ENCODE measurements at regions not wholly inside any gene's neighbourhood (a gene's known extent, or its start where the extent isn't known, plus 50 kb on each side); places are given as distances from the start of the nearest gene placed in this dataset.

DNA sequence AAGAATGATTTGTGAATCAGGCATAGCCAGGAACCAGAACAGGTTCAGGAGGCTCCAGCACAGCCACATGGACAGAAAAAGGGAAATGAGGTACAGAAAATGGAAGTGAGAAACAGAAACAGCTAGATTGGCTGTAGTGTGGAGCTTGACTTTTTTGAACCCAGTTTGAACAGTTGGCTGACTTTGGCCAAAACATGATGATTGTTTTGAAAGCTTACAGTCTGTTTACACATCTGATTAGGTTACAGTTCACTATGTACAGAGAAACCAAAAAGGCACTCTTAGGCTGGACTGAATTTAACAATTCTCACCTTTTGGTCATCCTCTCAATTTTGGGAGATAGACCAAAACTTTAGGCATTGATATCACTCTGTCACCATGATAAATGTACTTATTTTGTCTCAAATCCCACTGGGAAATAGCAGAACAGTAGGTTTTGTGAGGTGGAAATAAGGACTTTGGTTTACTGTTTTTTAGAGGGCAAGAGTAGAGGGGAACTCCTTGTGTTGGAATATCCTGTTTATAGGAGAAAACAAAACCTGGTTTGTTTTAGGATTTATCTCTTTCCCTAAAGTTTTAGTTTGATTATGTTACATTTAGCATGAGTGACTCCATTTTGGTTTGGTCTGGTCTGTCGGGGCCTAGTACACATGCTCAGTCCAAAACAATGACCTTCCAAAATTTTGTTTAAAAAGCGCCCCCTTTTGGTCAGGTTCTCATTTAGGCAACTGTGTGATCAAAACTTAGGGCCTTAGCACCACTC, 123.1 kb downstream of the OLIG3 start:
- Histone ChIP-seq H3K27ac (ENCODE audit: low read depth, low read length) (no peak overlapping the region), H3K4me1 (ENCODE audit: control insufficient read depth, insufficient read depth, low read length, unreplicated experiment) (no peaks in the 10 kb centered on the region), H3K27me3 (ENCODE audit: insufficient read depth, low read length) (no peaks in the 10 kb centered on the region), H3K36me3 (ENCODE audit: insufficient read depth, low read length) (no peaks in the 10 kb centered on the region), H3K79me2 (ENCODE audit: control insufficient read depth, insufficient read depth, low read length, unreplicated experiment) (no peaks in the 10 kb centered on the region), H2AFZ (ENCODE audit: low read length, unreplicated experiment) (no peak overlapping the region), H3K4me3 (ENCODE audit: low read depth, low read length) (no peak overlapping the region)

DNA sequence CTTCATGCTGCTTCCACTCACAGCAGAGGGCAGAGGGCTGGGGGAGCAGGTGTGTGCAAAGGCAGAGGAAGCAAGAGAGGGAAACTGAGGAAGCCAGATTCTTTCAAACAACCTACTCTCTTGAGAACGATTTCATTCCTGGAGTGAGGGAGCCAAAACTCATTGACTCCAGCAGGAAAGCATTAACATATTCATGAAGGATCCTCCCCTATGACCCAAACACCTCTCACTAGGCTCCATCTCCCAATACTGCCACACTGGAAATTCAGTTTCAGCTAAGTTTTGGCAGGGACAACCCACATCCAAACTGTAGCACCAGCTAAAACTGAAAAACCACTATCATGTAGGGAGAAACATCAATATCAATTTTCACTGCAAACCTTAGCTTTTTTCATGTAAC, 125.1 kb downstream of the OLIG3 start:
- Histone ChIP-seq H3K4me3 (ENCODE audit: low read depth, low read length) (no peak overlapping the region), H3K27me3 (ENCODE audit: insufficient read depth, low read length) (no peaks in the 10 kb centered on the region), H2AFZ (ENCODE audit: low read length, unreplicated experiment) (no peak overlapping the region), H3K36me3 (ENCODE audit: insufficient read depth, low read length) (no peaks in the 10 kb centered on the region), H3K79me2 (ENCODE audit: control insufficient read depth, insufficient read depth, low read length, unreplicated experiment) (no peaks in the 10 kb centered on the region), H3K4me1 (ENCODE audit: control insufficient read depth, insufficient read depth, low read length, unreplicated experiment) (no peaks in the 10 kb centered on the region), H3K27ac (ENCODE audit: low read depth, low read length) (no peak overlapping the region)

DNA sequence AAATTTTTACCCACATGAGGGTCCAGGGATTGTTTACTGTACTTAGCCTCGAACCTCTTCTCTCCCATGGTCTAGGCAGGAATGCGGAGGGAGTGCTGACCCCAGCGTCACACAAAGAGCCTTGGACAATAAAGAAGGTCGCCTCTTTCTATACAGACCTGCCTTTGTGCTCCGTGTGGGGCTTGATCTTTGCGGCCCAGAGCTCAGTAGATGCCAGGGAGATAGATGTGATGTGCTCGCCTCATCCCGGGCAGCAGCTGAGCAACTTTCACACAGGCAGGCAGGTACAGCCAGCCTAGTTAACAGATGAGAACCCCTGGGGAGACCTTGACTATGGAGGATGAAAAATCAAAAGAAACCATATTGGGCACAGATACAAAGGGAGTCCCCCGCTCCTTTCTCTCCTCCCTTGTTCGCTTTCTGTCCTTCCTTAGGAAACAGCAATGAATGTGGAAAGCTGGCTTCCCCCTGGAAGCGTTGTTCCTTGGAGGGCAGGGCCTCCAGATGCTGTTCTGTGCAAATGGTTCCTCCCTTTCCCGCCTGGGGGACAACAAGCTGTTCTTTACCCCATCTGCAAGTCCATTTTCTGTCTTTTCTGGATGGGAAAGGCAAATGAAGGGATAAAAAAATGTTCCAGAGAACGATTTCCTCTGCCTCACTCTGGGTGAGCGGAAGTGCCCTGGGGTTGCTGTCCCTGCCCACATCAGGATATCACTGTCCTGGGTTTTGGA, 128.3 kb downstream of the OLIG3 start:
- Histone ChIP-seq H3K36me3 (ENCODE audit: insufficient read depth, low read length) (no peaks in the 10 kb centered on the region), H3K79me2 (ENCODE audit: control insufficient read depth, insufficient read depth, low read length, unreplicated experiment) (no peaks in the 10 kb centered on the region), H3K27me3 (ENCODE audit: insufficient read depth, low read length) (no peaks in the 10 kb centered on the region), H3K27ac (ENCODE audit: low read depth, low read length) (no peak overlapping the region), H3K4me1 (ENCODE audit: control insufficient read depth, insufficient read depth, low read length, unreplicated experiment) (no peaks in the 10 kb centered on the region), H2AFZ (ENCODE audit: low read length, unreplicated experiment) (no peak overlapping the region), H3K4me3 (ENCODE audit: low read depth, low read length) (no peak overlapping the region)

DNA sequence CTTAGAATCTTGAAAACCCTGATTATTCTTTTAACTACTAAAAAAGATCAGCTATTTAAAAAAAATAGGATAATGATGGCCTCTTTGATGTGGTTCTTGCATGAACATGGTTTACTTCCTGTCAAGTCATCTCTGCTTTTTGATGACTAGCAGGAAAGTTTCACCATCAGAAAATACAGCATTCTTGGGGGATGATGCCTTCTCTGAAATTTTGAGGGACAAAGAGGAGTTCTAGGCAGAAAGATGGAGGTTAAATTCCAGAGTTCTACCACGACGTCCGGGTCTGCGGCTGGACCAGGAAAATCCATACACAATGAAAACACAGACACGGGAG, 130.4 kb downstream of the OLIG3 start:
- Histone ChIP-seq H3K36me3 (ENCODE audit: insufficient read depth, low read length) (no peaks in the 10 kb centered on the region), H3K4me3 (ENCODE audit: low read depth, low read length) (no peak overlapping the region), H2AFZ (ENCODE audit: low read length, unreplicated experiment) (no peak overlapping the region), H3K27ac (ENCODE audit: low read depth, low read length) (no peak overlapping the region), H3K27me3 (ENCODE audit: insufficient read depth, low read length) (no peaks in the 10 kb centered on the region), H3K4me1 (ENCODE audit: control insufficient read depth, insufficient read depth, low read length, unreplicated experiment) (no peaks in the 10 kb centered on the region), H3K79me2 (ENCODE audit: control insufficient read depth, insufficient read depth, low read length, unreplicated experiment) (no peaks in the 10 kb centered on the region)

DNA sequence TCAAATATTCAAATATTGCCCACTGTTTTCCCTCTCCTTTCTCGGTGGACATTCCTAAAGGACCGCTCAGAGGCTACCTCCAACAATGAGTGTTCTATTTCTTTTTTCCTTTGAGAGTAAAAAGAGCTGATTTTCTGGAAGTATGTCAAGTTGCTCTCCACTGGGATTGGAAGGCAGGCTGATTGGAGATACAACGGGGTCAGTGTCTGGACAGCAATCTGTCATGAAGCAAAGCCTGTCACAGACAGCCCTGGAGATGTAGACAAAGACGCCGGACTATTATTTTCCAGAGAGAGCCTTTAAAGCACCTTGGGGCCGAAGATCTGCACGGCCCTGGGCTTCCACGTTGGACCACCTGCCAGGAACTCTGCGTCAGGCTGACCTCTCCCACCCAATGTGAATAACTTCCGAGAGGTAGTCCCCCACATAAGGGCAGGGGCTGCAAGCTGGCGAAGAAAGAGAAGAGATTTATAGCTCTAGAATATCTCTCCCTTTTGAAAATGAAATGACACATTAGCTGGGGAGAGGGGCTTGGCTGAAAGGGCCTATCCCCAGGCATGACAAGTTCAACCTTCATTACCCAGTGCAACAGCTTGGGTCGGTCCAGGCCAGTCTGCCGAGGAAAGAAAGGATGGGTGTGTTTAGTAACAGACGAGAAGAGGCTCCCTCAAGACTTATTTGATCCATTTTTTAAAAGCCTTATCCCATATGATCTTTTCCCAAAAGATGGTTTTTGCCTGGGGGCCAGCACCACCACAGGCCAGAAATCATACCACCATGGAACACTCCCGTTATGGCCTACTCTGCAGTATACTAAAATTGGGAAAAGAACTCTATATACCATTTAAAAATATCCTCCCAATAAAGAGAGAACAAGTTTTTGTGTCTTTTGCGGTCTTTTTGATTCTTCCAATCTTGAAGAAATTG, 131.1 kb downstream of the OLIG3 start:
- no peaks in the 10 kb centered on the region for H3K4me1 ChIP-seq (ENCODE audit: control insufficient read depth, insufficient read depth, low read length, unreplicated experiment)
- no peaks in the 10 kb centered on the region for H3K36me3 ChIP-seq (ENCODE audit: insufficient read depth, low read length)
- no peak overlapping the region for H3K27ac ChIP-seq (ENCODE audit: low read depth, low read length)
- H3K27me3 ChIP-seq (ENCODE audit: insufficient read depth, low read length) = no peaks in the 10 kb centered on the region
- H3K79me2 ChIP-seq (ENCODE audit: control insufficient read depth, insufficient read depth, low read length, unreplicated experiment) = no peaks in the 10 kb centered on the region
- no peak overlapping the region for H3K4me3 ChIP-seq (ENCODE audit: low read depth, low read length)
- no peak overlapping the region for H2AFZ ChIP-seq (ENCODE audit: low read length, unreplicated experiment)

DNA sequence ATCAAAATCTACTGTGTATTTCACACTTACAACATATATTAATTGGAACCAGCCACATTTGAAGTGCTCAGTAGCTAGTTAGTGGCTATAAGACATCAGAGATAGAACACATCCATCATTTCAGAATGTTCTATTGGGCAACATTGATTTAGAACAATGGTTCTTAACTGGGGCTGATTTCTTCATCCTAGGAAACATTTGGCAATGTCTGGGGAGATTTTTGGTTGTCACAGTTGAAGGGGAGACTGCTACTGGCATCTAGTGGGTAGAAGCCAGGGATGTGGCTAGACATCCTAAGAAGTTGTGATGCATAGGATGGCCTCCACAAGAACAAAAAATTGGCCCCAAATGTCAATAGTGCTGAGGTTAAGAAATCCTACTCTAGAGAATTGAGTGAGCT, 132.5 kb downstream of the OLIG3 start:
- Histone ChIP-seq H3K4me3 (ENCODE audit: low read depth, low read length) (no peak overlapping the region), H2AFZ (ENCODE audit: low read length, unreplicated experiment) (no peak overlapping the region), H3K4me1 (ENCODE audit: control insufficient read depth, insufficient read depth, low read length, unreplicated experiment) (no peaks in the 10 kb centered on the region), H3K36me3 (ENCODE audit: insufficient read depth, low read length) (no peaks in the 10 kb centered on the region), H3K27me3 (ENCODE audit: insufficient read depth, low read length) (no peaks in the 10 kb centered on the region), H3K79me2 (ENCODE audit: control insufficient read depth, insufficient read depth, low read length, unreplicated experiment) (no peaks in the 10 kb centered on the region), H3K27ac (ENCODE audit: low read depth, low read length) (no peak overlapping the region)

DNA sequence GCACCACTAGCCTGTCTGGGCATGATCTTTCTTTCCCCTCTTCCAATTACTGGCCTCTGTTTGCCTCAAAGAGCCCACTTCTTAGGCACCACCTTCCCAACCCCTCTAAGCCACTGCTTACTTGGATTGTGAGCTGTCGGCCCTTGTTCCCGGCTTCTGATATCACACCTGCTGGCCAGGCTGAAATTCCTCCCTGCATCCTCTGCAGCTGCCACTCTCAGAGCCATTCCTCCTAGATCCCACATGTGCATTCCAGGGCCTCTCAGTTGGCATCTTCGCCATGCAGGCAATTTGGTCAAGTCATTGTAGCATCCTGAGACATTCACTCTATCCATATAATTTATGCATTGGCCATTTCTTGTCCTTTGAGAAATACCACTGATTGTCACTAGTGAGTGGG, 135.9 kb downstream of the OLIG3 start:
- no peak overlapping the region for H2AFZ ChIP-seq (ENCODE audit: low read length, unreplicated experiment)
- no peak overlapping the region for H3K27ac ChIP-seq (ENCODE audit: low read depth, low read length)
- no peak overlapping the region for H3K4me3 ChIP-seq (ENCODE audit: low read depth, low read length)
- H3K79me2 ChIP-seq (ENCODE audit: control insufficient read depth, insufficient read depth, low read length, unreplicated experiment) = no peaks in the 10 kb centered on the region
- no peaks in the 10 kb centered on the region for H3K36me3 ChIP-seq (ENCODE audit: insufficient read depth, low read length)
- H3K27me3 ChIP-seq (ENCODE audit: insufficient read depth, low read length) = no peaks in the 10 kb centered on the region
- no peaks in the 10 kb centered on the region for H3K4me1 ChIP-seq (ENCODE audit: control insufficient read depth, insufficient read depth, low read length, unreplicated experiment)

DNA sequence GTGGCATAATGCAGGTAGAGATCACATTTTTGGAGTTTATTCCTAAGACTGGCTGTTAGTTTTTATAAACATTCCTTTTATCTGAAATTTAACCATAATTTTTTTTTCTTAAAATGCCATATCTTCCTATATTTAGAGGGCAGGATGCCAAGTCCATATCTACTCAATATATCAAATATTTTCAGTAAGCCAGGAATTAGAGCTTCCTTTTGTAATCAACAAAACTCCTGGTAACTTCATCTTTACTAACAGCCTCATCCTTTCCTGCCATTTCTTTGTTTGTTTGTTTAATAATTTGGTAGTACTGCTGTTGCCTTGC, 136.3 kb downstream of the OLIG3 start:
- Histone ChIP-seq H3K4me3 (ENCODE audit: low read depth, low read length) (no peak overlapping the region), H3K27me3 (ENCODE audit: insufficient read depth, low read length) (no peaks in the 10 kb centered on the region), H2AFZ (ENCODE audit: low read length, unreplicated experiment) (no peak overlapping the region), H3K27ac (ENCODE audit: low read depth, low read length) (no peak overlapping the region), H3K36me3 (ENCODE audit: insufficient read depth, low read length) (no peaks in the 10 kb centered on the region), H3K79me2 (ENCODE audit: control insufficient read depth, insufficient read depth, low read length, unreplicated experiment) (no peaks in the 10 kb centered on the region), H3K4me1 (ENCODE audit: control insufficient read depth, insufficient read depth, low read length, unreplicated experiment) (no peaks in the 10 kb centered on the region)

DNA sequence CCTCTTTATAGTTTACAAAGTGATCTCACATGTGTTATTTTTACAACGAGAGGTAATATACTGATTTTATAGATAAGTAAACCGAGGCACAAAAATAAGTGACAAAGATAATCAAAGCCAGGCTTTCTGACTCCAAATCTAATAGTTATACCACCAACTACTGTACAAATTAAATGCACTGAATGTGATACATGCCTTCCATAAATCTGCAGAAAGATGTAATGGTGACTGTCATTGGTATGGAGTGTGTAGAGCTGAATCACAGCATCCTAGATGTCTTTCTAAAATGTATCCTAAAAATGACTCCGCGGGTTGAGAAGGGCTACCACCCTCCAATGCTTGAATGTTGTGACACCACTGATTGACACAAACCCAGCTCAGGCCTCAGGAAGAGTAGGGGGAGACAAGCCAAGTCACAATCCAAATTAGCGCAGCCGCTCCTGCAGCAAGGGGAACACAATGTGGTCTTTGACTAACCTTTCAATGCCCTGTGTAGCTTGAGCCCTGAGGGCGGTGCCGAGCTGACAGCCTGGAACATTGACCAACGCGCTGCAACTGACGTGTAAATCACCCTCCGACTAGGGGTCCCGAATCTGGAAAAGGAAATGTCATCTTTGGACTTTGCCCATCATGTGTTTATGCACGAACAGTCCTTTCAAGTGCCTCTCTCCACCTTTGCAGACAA, 136.8 kb downstream of the OLIG3 start:
- H2AFZ ChIP-seq (ENCODE audit: low read length, unreplicated experiment) = no peak overlapping the region
- no peak overlapping the region for H3K27ac ChIP-seq (ENCODE audit: low read depth, low read length)
- no peaks in the 10 kb centered on the region for H3K4me1 ChIP-seq (ENCODE audit: control insufficient read depth, insufficient read depth, low read length, unreplicated experiment)
- no peaks in the 10 kb centered on the region for H3K36me3 ChIP-seq (ENCODE audit: insufficient read depth, low read length)
- H3K4me3 ChIP-seq (ENCODE audit: low read depth, low read length) = no peak overlapping the region
- H3K79me2 ChIP-seq (ENCODE audit: control insufficient read depth, insufficient read depth, low read length, unreplicated experiment) = no peaks in the 10 kb centered on the region
- no peaks in the 10 kb centered on the region for H3K27me3 ChIP-seq (ENCODE audit: insufficient read depth, low read length)

DNA sequence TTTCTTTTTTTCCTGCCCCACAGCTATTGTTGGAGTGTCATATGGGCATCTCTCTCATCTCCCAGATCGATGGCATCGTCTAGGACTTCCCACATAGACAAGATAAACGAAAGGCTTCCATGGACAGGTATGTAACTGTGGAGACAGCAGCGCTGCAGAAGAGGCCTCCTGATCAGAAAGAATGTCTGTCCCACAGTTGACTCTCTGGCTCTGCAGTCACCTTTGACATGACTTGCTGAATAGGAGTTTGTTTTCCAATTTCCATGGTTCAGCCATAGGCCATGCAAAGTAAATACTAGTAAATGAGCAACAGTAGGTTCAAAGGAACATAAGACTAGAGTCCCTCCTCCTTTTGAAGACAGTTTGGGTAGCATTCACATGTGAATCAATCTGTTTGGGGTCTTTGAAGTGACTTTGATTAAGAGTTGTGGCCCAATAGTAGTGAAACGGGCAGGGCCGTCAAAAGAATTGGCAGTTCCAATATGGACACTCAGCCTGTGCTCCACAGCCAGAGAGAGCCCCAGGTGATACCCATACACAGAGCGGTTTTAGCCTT, 134.7 kb upstream of the IFNGR1 start:
- no peaks in the 10 kb centered on the region for H3K27me3 ChIP-seq (ENCODE audit: insufficient read depth, low read length)
- H2AFZ ChIP-seq (ENCODE audit: low read length, unreplicated experiment) = no peak overlapping the region
- no peaks in the 10 kb centered on the region for H3K79me2 ChIP-seq (ENCODE audit: control insufficient read depth, insufficient read depth, low read length, unreplicated experiment)
- H3K4me3 ChIP-seq (ENCODE audit: low read depth, low read length) = no peak overlapping the region
- no peak overlapping the region for H3K27ac ChIP-seq (ENCODE audit: low read depth, low read length)
- no peaks in the 10 kb centered on the region for H3K4me1 ChIP-seq (ENCODE audit: control insufficient read depth, insufficient read depth, low read length, unreplicated experiment)
- no peaks in the 10 kb centered on the region for H3K36me3 ChIP-seq (ENCODE audit: insufficient read depth, low read length)
